Cardiac fibroblast (primary cell): ENCODE measurements at regions not wholly inside any gene's neighbourhood (a gene's known extent, or its start where the extent isn't known, plus 50 kb on each side); places are given as distances from the start of the nearest gene placed in this dataset.

Source experiments
- DNase-seq, 2 donors: peaks; one replicate each; pipeline versions ENCODE4 v3.0.0 to v3.0.0-alpha.2; 2010; ENCODE audit warnings: low read depth in 2 of 2
- H3K4me3 ChIP-seq, 2 donors: replicated peaks in 1 of 2; 1 replicate in 1 of 2; 2 replicates in 1 of 2; pipeline ENCODE4 v1.5.1; 2011; ENCODE audit warnings: low read depth in 2 of 2, low read length in 2 of 2, mild to moderate bottlenecking in 2 of 2, moderate library complexity in 1 of 2
- CTCF ChIP-seq: IDR thresholded peaks from one replicate; pipeline ENCODE4 v1.5.1; 2011; ENCODE audit warnings: low read depth, mild to moderate bottlenecking, low read length, inconsistent platforms

GRCh38 chr2:126748188-126748760 is 92.3 kb downstream of the GYPC start:
- no peak for TF ChIP-seq CTCF
- DNase-seq, result no peak
- no peak overlapping the region for H3K4me3 ChIP-seq

- H3K4me3 ChIP-seq, result no peak overlapping the region
- no peak for TF ChIP-seq CTCF
- DNase-seq, result no peak
Measured at GRCh38 chr2:126748929-126749518, 93.1 kb downstream of the GYPC start.

GRCh38 chr2:126749537-126749936 is 93.6 kb downstream of the GYPC start:
- TF ChIP-seq CTCF, result no peak
- peak; percentile 2 to 12 for DNase-seq
- H3K4me3 ChIP-seq, result no peak overlapping the region

- no peak for TF ChIP-seq CTCF
- DNase-seq, result no peak
- no peak overlapping the region for H3K4me3 ChIP-seq
Measured at GRCh38 chr2:126750506-126750905, 94.5 kb downstream of the GYPC start.

GRCh38 chr2:126751477-126751876 is 95.5 kb downstream of the GYPC start:
- no peak for TF ChIP-seq CTCF
- no peak overlapping the region for H3K4me3 ChIP-seq
- no peak for DNase-seq

GRCh38 chr2:126752876-126753275 is 96.9 kb downstream of the GYPC start:
- TF ChIP-seq CTCF, result no peak
- no peak overlapping the region for H3K4me3 ChIP-seq
- DNase-seq, result no peak
